Left ventricle myocardium inferior (tissue), 1 donor: ENCODE measurements at regions not wholly inside any gene's neighbourhood (a gene's known extent, or its start where the extent isn't known, plus 50 kb on each side); places are given as distances from the start of the nearest gene placed in this dataset.

Experiments
- DNase-seq: peaks from one replicate; pipeline ENCODE4 v3.0.0-alpha.2; 2020
- H3K27ac ChIP-seq: fragments of 200-600 bp; replicated peaks from 2 replicates; pipeline ENCODE4 v1.8.0; 2021
- H3K27me3 ChIP-seq: fragments of 200-600 bp; 2 replicates; pipeline ENCODE4 v1.8.0; 2021; ENCODE audit warnings: low read depth
- H3K36me3 ChIP-seq: fragments of 200-600 bp; 2 replicates; pipeline ENCODE4 v1.8.0; 2021
- H3K4me1 ChIP-seq: fragments of 200-600 bp; 2 replicates; pipeline ENCODE4 v1.8.0; 2021
- H3K4me3 ChIP-seq: fragments of 200-600 bp; 2 replicates; pipeline ENCODE4 v1.8.0; 2021; ENCODE audit warnings: mild to moderate bottlenecking, moderate library complexity
- H3K9me3 ChIP-seq: fragments of 200-600 bp; replicated peaks from 2 replicates; pipeline ENCODE4 v1.8.0; 2021
- CTCF ChIP-seq: fragments of 200-600 bp; IDR thresholded peaks from 2 replicates; pipeline ENCODE4 v1.8.0; 2021; ENCODE audit warnings: antibody characterized with exemption, mild to moderate bottlenecking, borderline replicate concordance
- intact Hi-C: fragments of 100-400 bp; cut with micrococcal nuclease; formaldehyde crosslinking; loops from one replicate; pipeline ENCODE4 v1.11.0; 2022
- donor health status: DM: no; HTN: yes; CAD: no; lungs with severe emphysema.

- H3K4me3 ChIP-seq: peak overlapping the region; percentile 46
- intact Hi-C loops: loop anchor here (10.0 kb wide), 1 partner anchor 144 kb away; the partner anchor contains the start of gene ZNF217
- TF ChIP-seq CTCF: no peak
- no peaks in the 10 kb centered on the region for H3K9me3 ChIP-seq
- H3K36me3 ChIP-seq: no peaks in the 10 kb centered on the region
- peaks cover 52% of the 10 kb centered on the region for H3K4me1 ChIP-seq
- no peaks in the 10 kb centered on the region for H3K27me3 ChIP-seq
- H3K27ac ChIP-seq: peak overlapping the region; percentile 82
- DNase-seq: no peak
Observed at GRCh38 chr20:53738945-53739798, 145.5 kb upstream of the ZNF217 start.

DNA sequence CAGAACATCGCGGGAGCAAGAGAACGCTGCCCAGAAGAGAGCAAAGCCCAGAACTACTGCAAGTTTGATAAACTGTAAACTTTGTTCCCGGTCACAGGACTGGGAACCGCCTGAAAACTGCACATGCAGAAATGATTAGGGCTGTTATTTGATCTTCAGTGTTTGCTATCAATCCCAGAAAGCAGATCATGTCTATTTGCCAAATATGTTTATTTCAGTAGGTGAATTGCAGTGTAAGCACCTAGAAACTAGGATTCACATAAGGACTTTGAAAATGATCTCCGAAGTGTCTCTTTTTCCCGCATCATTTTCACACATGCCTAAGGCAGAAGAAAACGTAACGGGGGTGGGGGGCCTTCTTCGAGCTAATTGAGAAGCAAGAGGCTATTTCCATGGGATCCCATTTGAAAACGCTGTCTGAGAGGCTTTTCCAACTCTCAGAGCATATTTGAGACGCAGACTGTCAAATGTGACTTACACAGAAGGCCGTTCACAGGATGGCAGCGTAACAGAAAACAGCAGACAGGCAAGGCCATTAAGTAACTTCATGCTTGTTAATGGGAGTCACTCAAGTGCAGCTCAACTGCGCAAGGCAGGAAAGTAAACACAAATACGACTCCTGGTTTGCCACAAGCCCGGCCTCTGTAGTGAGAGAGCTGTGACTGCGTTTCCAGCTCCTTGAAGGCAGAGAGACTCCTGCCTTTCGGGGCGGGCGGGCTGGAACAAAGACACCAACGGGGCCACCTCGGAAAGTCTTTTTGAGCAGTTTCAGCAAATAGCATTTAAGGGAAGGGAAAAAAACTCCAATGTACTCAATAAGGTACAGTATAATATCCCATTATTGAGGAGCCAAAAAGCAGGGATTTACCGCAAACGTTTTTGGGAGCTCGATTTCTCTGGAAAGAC, 144.7 kb upstream of the ZNF217 start:
- peak overlapping the region; percentile 82 for H3K27ac ChIP-seq
- peak overlapping the region; percentile 46 for H3K4me3 ChIP-seq
- DNase-seq: peak; percentile 54
- H3K27me3 ChIP-seq: no peaks in the 10 kb centered on the region
- no peaks in the 10 kb centered on the region for H3K36me3 ChIP-seq
- peaks cover 52% of the 10 kb centered on the region for H3K4me1 ChIP-seq
- no peaks in the 10 kb centered on the region for H3K9me3 ChIP-seq
- TF ChIP-seq CTCF: no peak
- intact Hi-C loops: loop anchor here (10.0 kb wide), 1 partner anchor 143 kb away; the partner anchor contains the start of gene ZNF217

GRCh38 chr20:53737396-53738038, 143.9 kb upstream of the ZNF217 start:
- H3K4me1 ChIP-seq: peaks cover 52% of the 10 kb centered on the region
- DNase-seq: no peak
- TF ChIP-seq CTCF: no peak
- intact Hi-C loops: loop anchor here (10.0 kb wide), 1 partner anchor 143 kb away; the partner anchor contains the start of gene ZNF217
- peak overlapping the region; percentile 46 for H3K4me3 ChIP-seq
- peak overlapping the region; percentile 82 for H3K27ac ChIP-seq
- H3K36me3 ChIP-seq: no peaks in the 10 kb centered on the region
- H3K9me3 ChIP-seq: no peaks in the 10 kb centered on the region
- no peaks in the 10 kb centered on the region for H3K27me3 ChIP-seq

DNA sequence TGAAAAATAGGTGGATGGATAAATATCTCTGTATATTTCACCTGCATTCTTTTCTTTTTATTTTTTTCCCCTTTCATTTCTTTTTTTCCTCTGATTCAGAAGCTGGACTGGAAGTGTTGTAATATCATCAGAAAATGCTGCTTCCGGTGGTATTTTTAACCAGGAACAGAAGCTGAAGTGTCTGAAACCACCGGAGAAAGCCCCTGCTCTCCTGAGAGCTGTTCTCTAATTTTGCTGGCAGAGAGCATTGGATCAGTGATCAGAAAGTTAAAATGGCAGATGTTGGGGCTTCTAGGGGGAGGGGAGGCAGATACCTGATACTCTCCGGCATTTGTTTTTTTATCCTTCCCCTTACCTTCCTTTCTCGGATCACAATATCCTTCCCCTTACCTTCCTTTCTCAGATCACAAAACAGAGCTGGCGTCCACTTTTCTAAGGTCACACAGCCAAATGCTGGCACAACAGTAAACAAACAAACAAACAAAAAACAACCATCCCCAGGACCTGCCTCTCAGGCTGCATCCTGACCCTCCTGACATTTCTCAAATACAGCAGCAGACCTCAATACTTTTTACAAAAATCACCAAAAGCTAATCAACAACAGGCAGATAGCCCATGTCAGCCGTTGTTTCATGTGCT, 143.2 kb upstream of the ZNF217 start:
- intact Hi-C loops: loop anchor here (10.0 kb wide), 1 partner anchor 142 kb away; the partner anchor contains the start of gene ZNF217
- H3K4me3 ChIP-seq: peak overlapping the region; percentile 46
- TF ChIP-seq CTCF: no peak
- H3K27me3 ChIP-seq: no peaks in the 10 kb centered on the region
- peak overlapping the region; percentile 82 for H3K27ac ChIP-seq
- DNase-seq: no peak
- no peaks in the 10 kb centered on the region for H3K36me3 ChIP-seq
- H3K9me3 ChIP-seq: no peaks in the 10 kb centered on the region
- peaks cover 52% of the 10 kb centered on the region for H3K4me1 ChIP-seq
